HepG2 (cell line): ENCODE measurements at regions not wholly inside any gene's neighbourhood (a gene's known extent, or its start where the extent isn't known, plus 50 kb on each side); places are given as distances from the start of the nearest gene placed in this dataset.

Experiments
- ATAC-seq: fragments of 200-7000 bp; cut with Tn5 transposase; 3 replicates; pipeline ENCODE4 v1.9.1; 2020; ENCODE audit warnings: mild to moderate bottlenecking, moderate library complexity
- BruUV-seq: library from RNA; stranded (reverse); fragments of 400-500 nt; replicated peaks from 2 replicates; lab custom pipeline; 2021; lab: Mats Ljungman, UMichigan
- CTCF ChIA-PET: fragments of 300-600 bp; formaldehyde crosslinking; extraction: SDS; loops from one replicate; lab custom pipeline; 2021; ENCODE audit warnings: low total read pairs, inconsistent platforms, low intra/inter-chr PET ratio; lab: Yijun Ruan, JAX
- POLR2A ChIA-PET: fragments of 350-600 bp; sonication (Branson Sonifier 250); formaldehyde crosslinking; loops from one replicate; lab custom pipeline; 2020; ENCODE audit warnings: antibody characterized with exemption, inconsistent platforms; lab: Yijun Ruan, JAX
- DNase-seq: peaks from one replicate; pipeline ENCODE4 v3.0.0-alpha.2; 2015; ENCODE audit warnings: low spot score
- FAIRE-seq: peaks from 3 replicates; lab custom pipeline; 2011; peaks lifted over from hg19 to GRCh38; lab: Jason Lieb, UNC
- H2AFZ ChIP-seq: one replicate; pipeline ENCODE4 v1.6.1; 2011; ENCODE audit warnings: low read length, inconsistent platforms
- H3K27ac ChIP-seq: fragments of 300-600 bp; 3 replicates; pipeline ENCODE4 v1.8.0; 2011; ENCODE audit warnings: mixed run types, mild to moderate bottlenecking, mixed read lengths, low read length, inconsistent platforms; ENCODE audit not compliant: insufficient read depth; ENCODE audit errors: extremely low read length
- H3K27me3 ChIP-seq, 2 experiments: fragments of 200-600 bp in 1 of 2; 2 replicates in 1 of 2; 3 replicates in 1 of 2; pipeline versions ENCODE4 v1.6.0 to v1.8.0; 2011; ENCODE audit warnings: low read length in 2 of 2, mild to moderate bottlenecking in 2 of 2, moderate library complexity in 2 of 2, inconsistent platforms in 1 of 2; ENCODE audit not compliant: insufficient read depth in 2 of 2, control insufficient read depth in 1 of 2
- H3K36me3 ChIP-seq, 2 experiments: fragments of 200-600 bp in 1 of 2; replicated peaks in 1 of 2; 2 replicates in 1 of 2; 3 replicates in 1 of 2; pipeline versions ENCODE4 v1.5.1 to v1.8.0; 2011; ENCODE audit warnings: low read length in 2 of 2, inconsistent platforms in 1 of 2; ENCODE audit not compliant: insufficient read depth in 2 of 2, control insufficient read depth in 1 of 2
- H3K4me1 ChIP-seq: 2 replicates; pipeline ENCODE4 v1.5.1; 2012; ENCODE audit warnings: low read length, inconsistent platforms; ENCODE audit not compliant: insufficient read depth
- H3K4me2 ChIP-seq: 2 replicates; pipeline ENCODE4 v1.6.0; 2011; ENCODE audit warnings: low read depth, low read length, inconsistent platforms
- H3K4me3 ChIP-seq, 3 experiments: fragments of 200-600 bp in 1 of 3; sonication (generic), shearing (Covaris generic) in 1 of 3; replicated peaks in 1 of 3; 2 replicates each; pipeline ENCODE4 v1.5.1; 2011 to 2016; ENCODE audit warnings: low read length in 3 of 3, inconsistent platforms in 2 of 3, low read depth in 2 of 3, mild to moderate bottlenecking in 2 of 3, control low read depth in 1 of 3, mixed read lengths in 1 of 3; ENCODE audit not compliant: insufficient read depth in 1 of 3
- H3K79me2 ChIP-seq: one replicate; pipeline ENCODE4 v1.6.1; 2011; ENCODE audit warnings: low read length, inconsistent platforms; ENCODE audit not compliant: insufficient read depth
- H3K9ac ChIP-seq: 2 replicates; pipeline ENCODE4 v1.6.0; 2011; ENCODE audit warnings: mild to moderate bottlenecking, low read depth, low read length, inconsistent platforms; ENCODE audit not compliant: insufficient read depth
- H3K9me3 ChIP-seq: 2 replicates; pipeline ENCODE4 v1.5.1; 2012; ENCODE audit warnings: mild to moderate bottlenecking, low read length
- H4K20me1 ChIP-seq: 2 replicates; pipeline ENCODE4 v1.6.0; 2011; ENCODE audit warnings: inconsistent platforms, mild to moderate bottlenecking, low read length, moderate library complexity; ENCODE audit not compliant: insufficient read depth
- HDAC2 ChIP-seq: sonication (generic); formaldehyde crosslinking; IDR thresholded peaks from 2 replicates; pipeline ENCODE4 v1.4.0; 2020; ENCODE audit warnings: missing genetic modification reagents
- HOXA7 ChIP-seq: sonication (generic); formaldehyde crosslinking; IDR thresholded peaks from 2 replicates; pipeline ENCODE4 v1.8.1; 2022; ENCODE audit warnings: mild to moderate bottlenecking, missing genetic modification reagents, moderate library complexity
- IKZF1 ChIP-seq: fragments of 450-650 bp; IDR thresholded peaks from 2 replicates; pipeline ENCODE4 v1.7.1; 2016
- MED8 ChIP-seq: sonication (generic); formaldehyde crosslinking; IDR thresholded peaks from 2 replicates; pipeline ENCODE4 v1.8.1; 2023; ENCODE audit warnings: mild to moderate bottlenecking, missing genetic modification reagents; ENCODE audit not compliant: insufficient replicate concordance
- PCBP2 ChIP-seq: fragments of 200-400 bp; formaldehyde crosslinking; optimal IDR thresholded peaks from 2 replicates; pipeline ENCODE3; 2018; ENCODE audit warnings: low read length, low read depth; ENCODE audit not compliant: poor library complexity, severe bottlenecking
- SCMH1 ChIP-seq: sonication (generic); formaldehyde crosslinking; IDR thresholded peaks from 2 replicates; pipeline ENCODE4 v1.9.0; 2021; ENCODE audit warnings: missing genetic modification reagents, mild to moderate bottlenecking, borderline replicate concordance
- ZNF639 ChIP-seq: conservative IDR thresholded peaks from 2 replicates; pipeline ENCODE4 v1.6.1; 2018; ENCODE audit warnings: missing genetic modification reagents
- ZNF672 ChIP-seq: sonication (generic); formaldehyde crosslinking; IDR thresholded peaks from 2 replicates; pipeline ENCODE4 v1.8.1; 2022; ENCODE audit warnings: missing genetic modification reagents
- ZNF720 ChIP-seq: sonication (generic); formaldehyde crosslinking; IDR thresholded peaks from 2 replicates; pipeline ENCODE4 v1.4.0; 2020; ENCODE audit warnings: missing genetic modification reagents
- ZSCAN20 ChIP-seq: sonication (generic); formaldehyde crosslinking; IDR thresholded peaks from 2 replicates; pipeline ENCODE4 v1.4.0; 2020; ENCODE audit warnings: missing genetic modification reagents, mild to moderate bottlenecking, borderline replicate concordance
- WGBS: methylation state at CpG from one replicate; pipeline ENCODE4 v1.1.6; 2017; ENCODE audit warnings: low lambda C conversion rate; 5-methylcytosine and 5-hydroxymethylcytosine counted together
- in situ Hi-C: cut with HindIII; loops from 2 replicates; pipeline ENCODE4 v1.10.0; 2017; ENCODE audit warnings: low pct_unique_long_range_greater_than_20kb; ENCODE audit not compliant: extremely low pct_ligation_motif_present
- intact Hi-C: fragments of 100-400 bp; cut with micrococcal nuclease; formaldehyde crosslinking; loops from one replicate; pipeline ENCODE4 v1.10.0; 2022; ENCODE audit not compliant: unreplicated experiment
- TF ChIP-seq, protein P1 (sequence below): sonication (generic); formaldehyde crosslinking; IDR thresholded peaks from 2 replicates; pipeline ENCODE4 v1.5.0; 2020; ENCODE audit warnings: missing genetic modification reagents, mild to moderate bottlenecking, borderline replicate concordance
- TF ChIP-seq, protein P2 (sequence below): sonication (generic); formaldehyde crosslinking; IDR thresholded peaks from 2 replicates; pipeline ENCODE4 v1.5.0; 2020; ENCODE audit warnings: mild to moderate bottlenecking, missing genetic modification reagents, moderate library complexity
- TF ChIP-seq, protein P3 (sequence below): fragments of 450-650 bp; IDR thresholded peaks from 2 replicates; pipeline ENCODE4 v1.6.1; 2017

GRCh38 chr5:39476843-39477220 is 52.1 kb upstream of the DAB2 start:
- POLR2A ChIA-PET, result no interaction called here
- FAIRE-seq, result no peak
- in situ Hi-C loops (no loop called here), intact Hi-C loops (no loop called here)
- H3K4me3 ChIP-seq, result no peak overlapping the region
- no peak for TF ChIP-seq ZNF672 (CRISPR knock-in tag)
- no peaks in the 10 kb centered on the region for H3K79me2 ChIP-seq
- no TSS peak for BruUV-seq
- H3K27ac ChIP-seq, result no peak overlapping the region
- H3K27me3 ChIP-seq, result no peaks in the 10 kb centered on the region
- no peak overlapping the region for H3K4me2 ChIP-seq
- CTCF ChIA-PET, result no interaction called here
- no peak overlapping the region for H3K9ac ChIP-seq
- WGBS, result 10% methylated on average over 2 of the region's 2 CpGs
- DNase-seq, result no peak
- H3K4me1 ChIP-seq, result no peaks in the 10 kb centered on the region
- H2AFZ ChIP-seq, result no peak overlapping the region
- ATAC-seq, result no peak
- no peaks in the 10 kb centered on the region for H4K20me1 ChIP-seq
- no peaks in the 10 kb centered on the region for H3K36me3 ChIP-seq
- no peaks in the 10 kb centered on the region for H3K9me3 ChIP-seq

GRCh38 chr5:39475881-39476842 is 51.4 kb upstream of the DAB2 start:
- ATAC-seq (no peak), FAIRE-seq (no peak), DNase-seq (no peak)
- BruUV-seq, result no TSS peak
- Histone ChIP-seq H3K4me1 (no peaks in the 10 kb centered on the region), H3K79me2 (no peaks in the 10 kb centered on the region), H3K36me3 (no peaks in the 10 kb centered on the region), H3K9ac (no peak overlapping the region), H3K4me3 (no peak overlapping the region), H4K20me1 (no peaks in the 10 kb centered on the region), H3K9me3 (no peaks in the 10 kb centered on the region), H2AFZ (no peak overlapping the region), H3K27ac (no peak overlapping the region), H3K4me2 (no peak overlapping the region), H3K27me3 (no peaks in the 10 kb centered on the region)
- POLR2A ChIA-PET, result no interaction called here
- intact Hi-C loops (no loop called here), in situ Hi-C loops (no loop called here)
- WGBS, result 52% methylated on average over 5 of the region's 5 CpGs
- CTCF ChIA-PET, result no interaction called here
- TF ChIP-seq, protein P1, sequence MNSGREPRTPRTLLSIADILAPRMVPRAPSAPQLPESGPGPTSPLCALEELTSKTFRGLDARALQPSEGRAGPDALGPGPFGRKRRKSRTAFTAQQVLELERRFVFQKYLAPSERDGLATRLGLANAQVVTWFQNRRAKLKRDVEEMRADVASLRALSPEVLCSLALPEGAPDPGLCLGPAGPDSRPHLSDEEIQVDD, result no peak
- TF ChIP-seq IKZF1, result no peak
- TF ChIP-seq SCMH1 (CRISPR knock-in tag), result no peak
- no peak for TF ChIP-seq PCBP2
- TF ChIP-seq ZSCAN20 (CRISPR knock-in tag), result no peak
- TF ChIP-seq ZNF720 (CRISPR knock-in tag), result no peak
- TF ChIP-seq, protein P2, sequence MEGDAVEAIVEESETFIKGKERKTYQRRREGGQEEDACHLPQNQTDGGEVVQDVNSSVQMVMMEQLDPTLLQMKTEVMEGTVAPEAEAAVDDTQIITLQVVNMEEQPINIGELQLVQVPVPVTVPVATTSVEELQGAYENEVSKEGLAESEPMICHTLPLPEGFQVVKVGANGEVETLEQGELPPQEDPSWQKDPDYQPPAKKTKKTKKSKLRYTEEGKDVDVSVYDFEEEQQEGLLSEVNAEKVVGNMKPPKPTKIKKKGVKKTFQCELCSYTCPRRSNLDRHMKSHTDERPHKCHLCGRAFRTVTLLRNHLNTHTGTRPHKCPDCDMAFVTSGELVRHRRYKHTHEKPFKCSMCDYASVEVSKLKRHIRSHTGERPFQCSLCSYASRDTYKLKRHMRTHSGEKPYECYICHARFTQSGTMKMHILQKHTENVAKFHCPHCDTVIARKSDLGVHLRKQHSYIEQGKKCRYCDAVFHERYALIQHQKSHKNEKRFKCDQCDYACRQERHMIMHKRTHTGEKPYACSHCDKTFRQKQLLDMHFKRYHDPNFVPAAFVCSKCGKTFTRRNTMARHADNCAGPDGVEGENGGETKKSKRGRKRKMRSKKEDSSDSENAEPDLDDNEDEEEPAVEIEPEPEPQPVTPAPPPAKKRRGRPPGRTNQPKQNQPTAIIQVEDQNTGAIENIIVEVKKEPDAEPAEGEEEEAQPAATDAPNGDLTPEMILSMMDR (CRISPR knock-in tag), result no peak
- no peak for TF ChIP-seq HOXA7
- no peak for TF ChIP-seq HDAC2 (CRISPR knock-in tag)
- TF ChIP-seq ZNF639 (CRISPR knock-in tag), result no peak
- TF ChIP-seq MED8 (CRISPR knock-in tag), result no peak
- TF ChIP-seq, protein P3, sequence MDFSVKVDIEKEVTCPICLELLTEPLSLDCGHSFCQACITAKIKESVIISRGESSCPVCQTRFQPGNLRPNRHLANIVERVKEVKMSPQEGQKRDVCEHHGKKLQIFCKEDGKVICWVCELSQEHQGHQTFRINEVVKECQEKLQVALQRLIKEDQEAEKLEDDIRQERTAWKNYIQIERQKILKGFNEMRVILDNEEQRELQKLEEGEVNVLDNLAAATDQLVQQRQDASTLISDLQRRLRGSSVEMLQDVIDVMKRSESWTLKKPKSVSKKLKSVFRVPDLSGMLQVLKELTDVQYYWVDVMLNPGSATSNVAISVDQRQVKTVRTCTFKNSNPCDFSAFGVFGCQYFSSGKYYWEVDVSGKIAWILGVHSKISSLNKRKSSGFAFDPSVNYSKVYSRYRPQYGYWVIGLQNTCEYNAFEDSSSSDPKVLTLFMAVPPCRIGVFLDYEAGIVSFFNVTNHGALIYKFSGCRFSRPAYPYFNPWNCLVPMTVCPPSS, result no peak
